ENCODE measurements at regions not wholly inside any gene's neighbourhood (a gene's known extent, or its start where the extent isn't known, plus 50 kb on each side); places are given as distances from the start of the nearest gene placed in this dataset.

GRCh38 chr3:99506-99905, 97.1 kb upstream of the CHL1 start:
- DNase-seq: no peak
- no peak overlapping the region for H3K27ac Mint-ChIP-seq
- H3K9me3 Mint-ChIP-seq: no peaks in the 10 kb centered on the region
- no peaks in the 10 kb centered on the region for H3K27me3 Mint-ChIP-seq (ENCODE audit: low read depth, poor library complexity)
- H3K4me3 Mint-ChIP-seq: no peak overlapping the region
- no peaks in the 10 kb centered on the region for H3K36me3 Mint-ChIP-seq (ENCODE audit: low read depth)
- TF ChIP-seq, protein P1, sequence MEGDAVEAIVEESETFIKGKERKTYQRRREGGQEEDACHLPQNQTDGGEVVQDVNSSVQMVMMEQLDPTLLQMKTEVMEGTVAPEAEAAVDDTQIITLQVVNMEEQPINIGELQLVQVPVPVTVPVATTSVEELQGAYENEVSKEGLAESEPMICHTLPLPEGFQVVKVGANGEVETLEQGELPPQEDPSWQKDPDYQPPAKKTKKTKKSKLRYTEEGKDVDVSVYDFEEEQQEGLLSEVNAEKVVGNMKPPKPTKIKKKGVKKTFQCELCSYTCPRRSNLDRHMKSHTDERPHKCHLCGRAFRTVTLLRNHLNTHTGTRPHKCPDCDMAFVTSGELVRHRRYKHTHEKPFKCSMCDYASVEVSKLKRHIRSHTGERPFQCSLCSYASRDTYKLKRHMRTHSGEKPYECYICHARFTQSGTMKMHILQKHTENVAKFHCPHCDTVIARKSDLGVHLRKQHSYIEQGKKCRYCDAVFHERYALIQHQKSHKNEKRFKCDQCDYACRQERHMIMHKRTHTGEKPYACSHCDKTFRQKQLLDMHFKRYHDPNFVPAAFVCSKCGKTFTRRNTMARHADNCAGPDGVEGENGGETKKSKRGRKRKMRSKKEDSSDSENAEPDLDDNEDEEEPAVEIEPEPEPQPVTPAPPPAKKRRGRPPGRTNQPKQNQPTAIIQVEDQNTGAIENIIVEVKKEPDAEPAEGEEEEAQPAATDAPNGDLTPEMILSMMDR (IDR thresholded peaks at IDR 0.05): no peak
- H3K4me1 Mint-ChIP-seq: peaks cover 38% of the 10 kb centered on the region

- no peak for DNase-seq
- Mint-ChIP-seq H3K27ac (no peak overlapping the region), H3K27me3 (ENCODE audit: low read depth, poor library complexity) (no peaks in the 10 kb centered on the region), H3K4me3 (no peak overlapping the region), H3K9me3 (no peaks in the 10 kb centered on the region), H3K4me1 (peaks cover 32% of the 10 kb centered on the region), H3K36me3 (ENCODE audit: low read depth) (no peaks in the 10 kb centered on the region)
- TF ChIP-seq, protein P1 (IDR thresholded peaks at IDR 0.05): no peak
Observed at GRCh38 chr3:102484-102883, 94.1 kb upstream of the CHL1 start.

DNA sequence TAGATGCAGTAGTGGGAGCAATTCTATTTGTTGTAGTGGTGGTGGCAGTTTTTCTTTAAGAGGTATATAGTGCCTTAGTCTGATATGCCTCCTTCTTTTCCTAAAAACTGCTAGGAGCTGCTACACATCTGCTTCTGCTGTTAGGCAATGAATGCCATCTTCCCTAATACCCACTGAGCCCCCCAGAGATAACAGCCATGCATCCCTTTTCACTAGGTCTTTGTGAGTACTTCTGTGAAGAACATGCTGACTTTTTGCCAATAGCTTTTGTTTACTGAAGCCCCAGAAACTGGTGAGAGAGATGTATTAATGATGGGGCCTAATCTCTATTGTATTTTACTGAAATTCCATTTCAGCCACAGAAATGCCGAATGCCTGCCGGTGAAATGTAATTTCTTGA, 92.6 kb upstream of the CHL1 start:
- no peak overlapping the region for H3K27ac Mint-ChIP-seq
- H3K4me3 Mint-ChIP-seq: no peak overlapping the region
- no peaks in the 10 kb centered on the region for H3K9me3 Mint-ChIP-seq
- no peaks in the 10 kb centered on the region for H3K27me3 Mint-ChIP-seq (ENCODE audit: low read depth, poor library complexity)
- no peaks in the 10 kb centered on the region for H3K36me3 Mint-ChIP-seq (ENCODE audit: low read depth)
- peaks cover 20% of the 10 kb centered on the region for H3K4me1 Mint-ChIP-seq
- TF ChIP-seq, protein P1 (IDR thresholded peaks at IDR 0.05): no peak
- no peak for DNase-seq

DNA sequence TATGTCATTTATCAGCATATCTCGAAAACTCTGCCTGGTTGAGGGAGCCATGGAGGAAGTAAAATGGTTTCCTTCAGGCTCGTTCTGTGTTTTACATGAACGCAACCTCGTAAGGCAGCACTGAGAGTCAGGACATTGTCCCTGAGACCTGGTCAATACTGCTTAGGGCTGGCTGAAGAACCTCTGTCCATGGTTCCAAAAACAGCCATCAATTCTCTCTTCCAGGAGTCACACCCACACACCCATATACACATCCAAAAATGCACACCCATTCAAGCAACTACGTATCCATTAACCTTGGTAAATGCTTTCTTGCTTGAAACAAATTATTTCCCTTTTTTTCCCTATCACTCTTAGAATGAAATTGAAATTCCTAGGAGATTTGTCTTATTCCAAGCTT, 91.0 kb upstream of the CHL1 start:
- peaks cover 9% of the 10 kb centered on the region for H3K4me1 Mint-ChIP-seq
- no peaks in the 10 kb centered on the region for H3K36me3 Mint-ChIP-seq (ENCODE audit: low read depth)
- H3K9me3 Mint-ChIP-seq: no peaks in the 10 kb centered on the region
- TF ChIP-seq, protein P1 (IDR thresholded peaks at IDR 0.05): no peak
- no peaks in the 10 kb centered on the region for H3K27me3 Mint-ChIP-seq (ENCODE audit: low read depth, poor library complexity)
- no peak for DNase-seq
- H3K27ac Mint-ChIP-seq: no peak overlapping the region
- no peak overlapping the region for H3K4me3 Mint-ChIP-seq

GRCh38 chr3:106619-107018, 89.9 kb upstream of the CHL1 start:
- TF ChIP-seq, protein P1 (IDR thresholded peaks at IDR 0.05): no peak
- H3K36me3 Mint-ChIP-seq (ENCODE audit: low read depth): no peaks in the 10 kb centered on the region
- H3K27me3 Mint-ChIP-seq (ENCODE audit: low read depth, poor library complexity): no peaks in the 10 kb centered on the region

GRCh38 chr3:111143-112069, 85.2 kb upstream of the CHL1 start:
- Mint-ChIP-seq H3K27ac (no peak overlapping the region), H3K4me1 (peaks cover 6% of the 10 kb centered on the region), H3K4me3 (no peak overlapping the region), H3K9me3 (no peaks in the 10 kb centered on the region), H3K27me3 (ENCODE audit: low read depth, poor library complexity) (no peaks in the 10 kb centered on the region), H3K36me3 (ENCODE audit: low read depth) (no peaks in the 10 kb centered on the region)
- no peak for DNase-seq
- TF ChIP-seq, protein P1 (IDR thresholded peaks at IDR 0.05): no peak

More at GRCh38 chr3:106619-107018, 89.9 kb upstream of the CHL1 start:
- no peak overlapping the region for H3K27ac Mint-ChIP-seq
- H3K4me1 Mint-ChIP-seq: peaks cover 6% of the 10 kb centered on the region
- DNase-seq: no peak
- no peaks in the 10 kb centered on the region for H3K9me3 Mint-ChIP-seq
- H3K4me3 Mint-ChIP-seq: no peak overlapping the region

Data from nephron progenitor cell (in vitro differentiated cells).